ENCODE measurements at regions not wholly inside any gene's neighbourhood (a gene's known extent, or its start where the extent isn't known, plus 50 kb on each side); places are given as distances from the start of the nearest gene placed in this dataset.

DNA sequence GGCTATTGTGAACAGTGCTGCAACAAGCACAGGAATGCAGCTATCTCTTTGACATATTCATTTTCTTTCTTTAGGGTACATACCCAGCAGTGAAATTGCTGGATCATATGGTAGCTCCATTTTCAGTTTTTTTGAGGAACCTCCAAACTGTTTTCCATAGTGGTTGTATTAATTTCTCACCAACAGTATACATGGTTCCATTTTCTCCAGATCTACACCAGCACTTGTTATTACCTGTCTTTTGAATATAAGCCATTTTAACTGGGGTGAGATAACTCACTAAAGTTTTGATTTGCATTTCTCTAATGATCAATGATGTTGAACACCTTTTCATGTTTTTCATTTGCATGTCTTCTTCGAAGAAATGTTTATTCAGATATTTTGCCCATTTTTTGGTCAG, 241.1 kb upstream of the AGTR2 start:
- WGBS, 3 donors, result 68 to 86% (median 71%) methylated on average over 1 of the region's 1 CpG
- no peak for DNase-seq
- TF ChIP-seq EP300 (IDR thresholded peaks at IDR 0.05) (no peak), POLR2A (IDR thresholded peaks at IDR 0.05) (no peak)
- TF ChIP-seq, protein P1, sequence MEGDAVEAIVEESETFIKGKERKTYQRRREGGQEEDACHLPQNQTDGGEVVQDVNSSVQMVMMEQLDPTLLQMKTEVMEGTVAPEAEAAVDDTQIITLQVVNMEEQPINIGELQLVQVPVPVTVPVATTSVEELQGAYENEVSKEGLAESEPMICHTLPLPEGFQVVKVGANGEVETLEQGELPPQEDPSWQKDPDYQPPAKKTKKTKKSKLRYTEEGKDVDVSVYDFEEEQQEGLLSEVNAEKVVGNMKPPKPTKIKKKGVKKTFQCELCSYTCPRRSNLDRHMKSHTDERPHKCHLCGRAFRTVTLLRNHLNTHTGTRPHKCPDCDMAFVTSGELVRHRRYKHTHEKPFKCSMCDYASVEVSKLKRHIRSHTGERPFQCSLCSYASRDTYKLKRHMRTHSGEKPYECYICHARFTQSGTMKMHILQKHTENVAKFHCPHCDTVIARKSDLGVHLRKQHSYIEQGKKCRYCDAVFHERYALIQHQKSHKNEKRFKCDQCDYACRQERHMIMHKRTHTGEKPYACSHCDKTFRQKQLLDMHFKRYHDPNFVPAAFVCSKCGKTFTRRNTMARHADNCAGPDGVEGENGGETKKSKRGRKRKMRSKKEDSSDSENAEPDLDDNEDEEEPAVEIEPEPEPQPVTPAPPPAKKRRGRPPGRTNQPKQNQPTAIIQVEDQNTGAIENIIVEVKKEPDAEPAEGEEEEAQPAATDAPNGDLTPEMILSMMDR (IDR thresholded peaks at IDR 0.05), result no peak
- Histone ChIP-seq H3K27ac (no peak overlapping the region), H3K4me3 (no peak overlapping the region), H3K4me1 (ENCODE audit: insufficient read depth) (no peaks in the 10 kb centered on the region), H3K9me3 (no peaks in the 10 kb centered on the region), H3K27me3 (no peaks in the 10 kb centered on the region), H3K36me3 (no peaks in the 10 kb centered on the region)
- intact Hi-C loops (cut with DNase I), result no loop called here

DNA sequence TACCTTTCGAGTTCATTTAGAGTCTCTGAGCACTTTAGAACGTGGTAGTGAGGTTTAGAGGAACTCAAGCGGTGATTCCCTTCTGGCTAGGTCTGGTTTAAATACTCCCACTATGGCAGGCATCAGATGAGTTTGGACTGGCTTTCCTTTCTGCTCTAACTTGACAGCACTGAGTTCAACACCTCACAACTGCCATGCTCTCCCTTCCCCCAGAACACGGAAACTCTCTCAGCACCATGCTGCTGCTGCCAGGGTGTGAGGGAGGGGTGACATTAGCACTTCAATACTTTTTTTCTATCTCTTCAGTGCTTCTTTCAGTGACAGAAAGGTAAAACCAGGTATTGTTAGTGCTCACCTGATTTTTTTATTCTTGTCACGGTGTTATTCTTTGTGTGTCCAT, 234.5 kb upstream of the AGTR2 start:
- no peak for DNase-seq
- 62 to 65% (median 64%) methylated on average over 5 of the region's 5 CpGs for WGBS, 3 donors
- no peaks in the 10 kb centered on the region for H3K9me3 ChIP-seq
- H3K27ac ChIP-seq, result no peak overlapping the region
- H3K27me3 ChIP-seq, result no peaks in the 10 kb centered on the region
- TF ChIP-seq, protein P1 (IDR thresholded peaks at IDR 0.05), result no peak
- TF ChIP-seq EP300 (IDR thresholded peaks at IDR 0.05) (no peak), POLR2A (IDR thresholded peaks at IDR 0.05) (no peak)
- H3K4me1 ChIP-seq (ENCODE audit: insufficient read depth), result no peaks in the 10 kb centered on the region
- H3K36me3 ChIP-seq, result no peaks in the 10 kb centered on the region
- intact Hi-C loops (cut with DNase I), result no loop called here
- no peak overlapping the region for H3K4me3 ChIP-seq

DNA sequence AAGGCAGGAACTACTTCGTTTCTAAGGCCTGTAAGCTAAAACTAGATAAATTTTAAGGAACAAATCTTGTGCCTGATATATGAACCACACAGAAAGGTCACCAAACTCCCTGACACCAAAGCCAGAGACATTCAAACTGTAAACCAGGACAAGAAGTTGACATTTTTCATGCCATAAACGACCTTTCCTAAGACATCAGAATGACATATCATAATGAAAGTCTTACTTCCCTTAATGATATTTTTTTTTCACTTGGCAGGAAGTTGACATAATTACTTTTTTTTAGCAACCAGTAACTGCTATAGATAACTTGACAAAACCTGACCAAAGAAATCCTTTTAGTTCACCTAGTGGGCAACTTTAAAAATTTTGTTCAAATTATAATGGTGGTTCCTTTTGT, 231.5 kb upstream of the AGTR2 start:
- no peak for DNase-seq
- Histone ChIP-seq H3K4me3 (no peak overlapping the region), H3K36me3 (no peaks in the 10 kb centered on the region), H3K9me3 (no peaks in the 10 kb centered on the region), H3K4me1 (ENCODE audit: insufficient read depth) (no peaks in the 10 kb centered on the region), H3K27me3 (no peaks in the 10 kb centered on the region), H3K27ac (no peak overlapping the region)
- 57 to 65% (median 64%) methylated on average over 2 of the region's 2 CpGs for WGBS, 3 donors
- intact Hi-C loops (cut with DNase I), result no loop called here
- TF ChIP-seq POLR2A (IDR thresholded peaks at IDR 0.05) (no peak), EP300 (IDR thresholded peaks at IDR 0.05) (no peak)
- TF ChIP-seq, protein P1 (IDR thresholded peaks at IDR 0.05), result no peak

DNA sequence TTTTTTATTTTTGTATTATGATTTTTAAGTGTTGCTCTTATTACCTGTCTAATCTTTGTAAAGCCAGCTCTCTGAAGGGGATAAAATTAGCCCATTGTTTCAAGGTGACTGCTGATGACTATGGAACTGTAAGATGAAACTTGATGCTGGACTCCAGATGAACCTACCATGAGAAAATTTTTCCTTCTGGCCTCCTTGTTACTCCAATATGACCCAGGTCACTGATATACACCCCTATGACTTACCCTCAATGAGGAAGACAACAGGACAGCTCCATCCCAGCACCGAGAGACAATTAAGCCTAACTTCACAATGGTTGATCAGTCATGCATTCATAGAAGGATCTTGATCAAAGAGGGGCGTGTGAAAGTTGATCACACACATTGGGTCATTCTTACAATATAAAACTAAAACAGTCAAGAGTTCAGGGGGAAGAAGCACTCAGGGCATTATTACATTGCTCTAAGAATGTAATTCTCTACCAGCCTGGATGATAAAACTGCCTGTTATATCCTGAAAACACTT, 230.8 kb upstream of the AGTR2 start:
- TF ChIP-seq, protein P1 (IDR thresholded peaks at IDR 0.05), result no peak
- TF ChIP-seq EP300 (IDR thresholded peaks at IDR 0.05), result no peak
- TF ChIP-seq POLR2A (IDR thresholded peaks at IDR 0.05), result no peak
- 87 to 94% (median 91%) methylated on average over 2 of the region's 2 CpGs for WGBS, 3 donors
- Histone ChIP-seq H3K27ac (no peak overlapping the region), H3K4me1 (ENCODE audit: insufficient read depth) (no peaks in the 10 kb centered on the region), H3K4me3 (no peak overlapping the region), H3K27me3 (no peaks in the 10 kb centered on the region), H3K9me3 (no peaks in the 10 kb centered on the region), H3K36me3 (no peaks in the 10 kb centered on the region)
- DNase-seq, result no peak
- intact Hi-C loops (cut with DNase I), result no loop called here
